ENCODE measurements at regions not wholly inside any gene's neighbourhood (a gene's known extent, or its start where the extent isn't known, plus 50 kb on each side); places are given as distances from the start of the nearest gene placed in this dataset.
"Not testable (repeated sequence)": the region's sequence is repeated elsewhere in the genome, so short reads cannot be mapped to it uniquely, and the experiment has no call there.

DNA sequence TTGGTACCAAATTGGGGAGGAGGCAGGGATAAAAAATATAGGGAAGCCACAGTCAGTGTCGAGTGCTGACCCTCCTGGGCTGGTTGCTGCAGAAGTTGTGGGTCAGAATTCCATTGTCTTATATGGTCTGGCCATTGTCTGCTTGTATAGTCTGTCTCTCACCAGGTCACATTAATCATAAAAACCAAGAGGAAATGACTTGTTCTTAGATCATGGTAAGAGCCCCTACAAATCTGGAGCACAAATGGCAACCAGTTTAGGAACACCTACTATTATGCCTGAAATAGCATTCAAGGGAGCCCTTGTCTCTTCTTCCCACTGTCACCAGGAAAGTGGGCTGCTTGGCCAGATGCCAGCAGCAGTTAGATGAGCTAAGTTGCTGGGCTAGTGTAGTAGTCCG, 119.7 kb upstream of the RMP24 start:
- no peak overlapping the region for H3K4me3 ChIP-seq (ENCODE audit: low read depth, low read length)
- TF ChIP-seq, protein P1, sequence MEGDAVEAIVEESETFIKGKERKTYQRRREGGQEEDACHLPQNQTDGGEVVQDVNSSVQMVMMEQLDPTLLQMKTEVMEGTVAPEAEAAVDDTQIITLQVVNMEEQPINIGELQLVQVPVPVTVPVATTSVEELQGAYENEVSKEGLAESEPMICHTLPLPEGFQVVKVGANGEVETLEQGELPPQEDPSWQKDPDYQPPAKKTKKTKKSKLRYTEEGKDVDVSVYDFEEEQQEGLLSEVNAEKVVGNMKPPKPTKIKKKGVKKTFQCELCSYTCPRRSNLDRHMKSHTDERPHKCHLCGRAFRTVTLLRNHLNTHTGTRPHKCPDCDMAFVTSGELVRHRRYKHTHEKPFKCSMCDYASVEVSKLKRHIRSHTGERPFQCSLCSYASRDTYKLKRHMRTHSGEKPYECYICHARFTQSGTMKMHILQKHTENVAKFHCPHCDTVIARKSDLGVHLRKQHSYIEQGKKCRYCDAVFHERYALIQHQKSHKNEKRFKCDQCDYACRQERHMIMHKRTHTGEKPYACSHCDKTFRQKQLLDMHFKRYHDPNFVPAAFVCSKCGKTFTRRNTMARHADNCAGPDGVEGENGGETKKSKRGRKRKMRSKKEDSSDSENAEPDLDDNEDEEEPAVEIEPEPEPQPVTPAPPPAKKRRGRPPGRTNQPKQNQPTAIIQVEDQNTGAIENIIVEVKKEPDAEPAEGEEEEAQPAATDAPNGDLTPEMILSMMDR (conservative IDR thresholded peaks at IDR 0.05; ENCODE audit: low read depth, low read length) = no peak
- no peak for DNase-seq (ENCODE audit: low read depth)

- DNase-seq (ENCODE audit: low read depth) = no peak
- TF ChIP-seq, protein P1 (conservative IDR thresholded peaks at IDR 0.05; ENCODE audit: low read depth, low read length) = no peak
- H3K4me3 ChIP-seq (ENCODE audit: low read depth, low read length) = no peak overlapping the region
Observed at GRCh38 chr18:35854095-35854494, 118.4 kb upstream of the RMP24 start.

GRCh38 chr18:35856178-35856577, 116.3 kb upstream of the RMP24 start:
- H3K4me3 ChIP-seq (ENCODE audit: low read depth, low read length) = no peak overlapping the region
- no peak for DNase-seq (ENCODE audit: low read depth)
- TF ChIP-seq, protein P1 (conservative IDR thresholded peaks at IDR 0.05; ENCODE audit: low read depth, low read length) = no peak

GRCh38 chr18:35856721-35857120, 115.8 kb upstream of the RMP24 start:
- not testable (repeated sequence) for DNase-seq (ENCODE audit: low read depth); H3K4me3 ChIP-seq (ENCODE audit: low read depth, low read length)

GRCh38 chr18:35857581-35857980, 114.9 kb upstream of the RMP24 start:
- DNase-seq (ENCODE audit: low read depth); H3K4me3 ChIP-seq (ENCODE audit: low read depth, low read length): not testable (repeated sequence)

DNA sequence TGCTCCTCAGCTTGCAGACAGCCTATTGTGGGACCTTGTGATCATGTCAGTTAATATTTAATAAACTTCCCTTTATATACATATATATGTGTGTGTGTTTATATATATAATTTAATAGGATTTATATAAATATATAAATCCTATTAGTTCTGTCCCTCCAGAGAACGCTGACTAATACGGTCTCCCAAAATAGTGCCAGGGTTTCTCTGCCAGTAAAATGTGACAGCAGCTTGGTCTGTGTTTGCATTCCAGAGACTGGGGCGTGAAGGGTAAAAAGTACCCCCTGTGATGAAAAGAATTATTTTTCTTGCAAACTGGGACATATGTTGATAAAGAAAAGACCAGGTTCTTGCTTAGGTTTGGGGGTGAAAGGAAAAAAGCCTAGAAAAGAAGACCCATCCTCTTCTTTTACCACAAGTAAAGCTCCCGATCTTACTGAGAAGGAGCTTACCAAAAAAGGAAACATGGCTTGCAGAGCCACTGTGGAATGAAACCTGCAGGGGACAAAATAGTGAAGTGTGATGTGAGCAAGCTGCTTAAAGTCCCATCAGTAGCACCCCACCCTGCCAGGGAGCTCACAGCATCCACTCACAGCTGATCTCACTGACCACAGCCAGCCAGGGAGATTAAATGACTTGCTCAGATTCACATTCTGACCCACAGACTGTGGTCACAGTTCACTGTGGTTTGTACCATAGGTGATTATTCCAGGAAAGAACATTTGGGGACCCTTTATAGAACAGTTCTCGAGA, 110.9 kb upstream of the RMP24 start:
- no peak overlapping the region for H3K4me3 ChIP-seq (ENCODE audit: low read depth, low read length)
- no peak for DNase-seq (ENCODE audit: low read depth)
- TF ChIP-seq, protein P1 (conservative IDR thresholded peaks at IDR 0.05; ENCODE audit: low read depth, low read length) = no peak

DNA sequence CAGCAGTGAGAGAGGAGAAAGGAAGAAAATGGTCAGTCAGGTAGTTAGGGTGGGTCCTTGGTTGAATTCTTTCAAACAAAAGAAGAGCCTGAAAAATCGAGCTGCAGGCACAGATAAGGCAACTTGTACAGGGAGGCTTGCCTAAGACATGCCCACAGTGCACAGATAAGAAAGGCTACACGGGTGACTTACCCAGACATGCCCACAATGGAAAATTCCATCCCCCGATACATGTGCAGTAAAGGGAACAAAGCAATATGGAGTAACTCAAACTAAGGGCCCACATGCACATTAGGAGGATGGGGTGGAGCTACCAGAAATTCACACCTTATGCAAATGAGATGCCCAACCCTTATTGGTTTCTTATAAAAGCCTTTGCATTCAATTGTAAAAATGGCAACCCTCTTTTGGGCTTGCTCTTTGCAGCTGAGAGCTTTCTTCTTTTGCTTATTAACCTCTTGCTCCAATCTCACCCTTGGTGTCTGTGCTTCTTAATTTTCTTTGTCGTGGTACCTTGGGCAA, 110.3 kb upstream of the RMP24 start:
- DNase-seq (ENCODE audit: low read depth) = no peak
- TF ChIP-seq, protein P1 (conservative IDR thresholded peaks at IDR 0.05; ENCODE audit: low read depth, low read length) = no peak
- no peak overlapping the region for H3K4me3 ChIP-seq (ENCODE audit: low read depth, low read length)

GRCh38 chr18:35864916-35865315, 107.6 kb upstream of the RMP24 start:
- no peak overlapping the region for H3K4me3 ChIP-seq (ENCODE audit: low read depth, low read length)
- no peak for DNase-seq (ENCODE audit: low read depth)
- TF ChIP-seq, protein P1 (conservative IDR thresholded peaks at IDR 0.05; ENCODE audit: low read depth, low read length) = no peak

Data from epithelial cell of proximal tubule (primary cell).